ENCODE measurements at regions not wholly inside any gene's neighbourhood (a gene's known extent, or its start where the extent isn't known, plus 50 kb on each side); places are given as distances from the start of the nearest gene placed in this dataset.

DNA sequence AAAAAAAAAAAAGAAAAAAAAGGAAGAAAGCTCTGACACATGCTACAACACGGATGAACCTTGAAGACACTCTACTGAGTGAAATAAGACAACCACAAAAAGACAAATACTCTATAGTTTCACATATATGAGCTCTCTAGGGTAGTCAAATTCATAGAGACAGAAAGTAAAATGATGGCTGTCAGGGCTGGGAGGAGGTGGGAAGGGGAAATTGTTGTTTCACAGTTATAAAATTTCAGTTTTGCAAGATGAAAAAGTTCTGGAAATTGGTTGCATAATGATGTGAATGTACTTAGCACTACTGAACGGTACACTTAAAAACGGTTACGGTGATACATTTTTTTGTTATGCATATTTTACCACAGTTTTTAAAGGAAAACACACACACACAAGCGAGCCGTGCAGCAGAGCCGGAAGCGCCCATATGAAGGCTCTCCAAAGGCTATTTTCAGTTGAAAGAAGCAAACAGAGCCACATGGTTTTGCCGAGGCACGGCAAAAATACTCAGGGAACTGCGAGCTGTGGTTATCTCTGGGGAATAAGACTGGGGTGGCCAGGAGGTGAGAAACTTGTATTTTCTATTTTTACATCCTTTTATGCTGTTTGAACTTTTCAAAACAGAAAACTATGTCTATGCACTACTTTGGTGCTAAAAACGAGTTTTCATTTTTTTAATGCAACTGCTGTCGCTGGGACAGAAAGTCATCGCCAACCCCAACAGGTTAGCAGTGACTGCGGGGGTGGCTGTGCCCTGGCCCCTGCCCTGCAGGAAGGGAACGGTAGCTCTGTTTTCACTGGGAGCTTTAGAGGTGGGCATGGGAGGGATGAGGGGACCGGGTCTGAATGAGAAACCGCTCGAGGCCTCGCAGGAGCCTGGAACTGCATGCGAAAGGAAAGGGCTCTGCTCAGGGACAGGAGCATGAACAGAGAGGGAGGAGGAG lies 132.9 kb downstream of the OAT start:
- no peak for DNase-seq

DNA sequence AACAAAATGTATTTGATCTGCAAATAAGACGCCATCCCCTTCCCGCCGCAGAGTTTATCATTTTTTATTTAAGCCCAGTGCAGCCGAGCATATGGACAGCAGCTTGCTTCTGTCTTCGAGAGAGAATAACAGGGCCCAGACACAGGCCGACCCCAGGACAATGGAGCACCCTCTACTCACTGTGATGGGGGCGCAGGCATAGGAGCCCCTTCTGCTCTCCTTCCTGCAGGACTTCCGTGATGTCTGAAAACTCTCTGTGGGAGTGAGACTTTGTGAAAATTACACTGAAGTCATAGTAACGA lies 134.8 kb downstream of the OAT start:
- no peak for DNase-seq

DNA sequence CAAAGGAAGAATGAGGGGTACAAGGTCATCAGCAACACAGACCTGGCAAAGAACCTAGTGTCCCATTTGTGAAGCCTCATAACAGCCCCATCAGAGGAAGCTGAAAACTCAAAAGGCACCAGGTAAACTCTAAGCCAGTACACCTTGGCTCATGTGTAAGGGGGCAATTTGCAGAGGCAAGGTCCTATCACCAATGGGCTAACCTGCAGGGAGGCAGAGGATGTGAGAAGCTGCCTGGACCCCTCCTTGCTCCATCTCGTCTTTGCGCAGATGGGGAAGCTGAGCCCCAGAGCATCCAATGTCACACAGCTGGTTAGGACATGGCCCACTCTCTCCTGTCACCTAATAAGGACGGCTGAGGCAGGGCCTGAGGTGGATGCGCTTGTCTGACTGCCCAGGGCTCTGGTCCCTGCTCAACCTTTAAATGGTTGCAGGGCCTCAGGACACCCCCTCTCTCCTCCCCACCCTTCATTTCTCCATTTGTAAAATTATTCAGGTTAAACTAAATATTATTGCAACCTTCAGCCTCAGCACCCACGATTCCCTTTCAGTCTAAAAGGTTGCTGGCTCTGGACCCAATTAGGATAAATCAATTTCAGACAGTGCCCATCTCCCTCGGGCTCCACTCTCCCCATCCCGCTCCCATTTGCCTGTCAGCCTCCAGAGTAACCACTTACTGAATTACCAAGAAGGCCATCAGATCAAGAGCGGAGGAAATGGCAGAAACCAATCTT lies 135.3 kb downstream of the OAT start:
- no peak for DNase-seq

DNA sequence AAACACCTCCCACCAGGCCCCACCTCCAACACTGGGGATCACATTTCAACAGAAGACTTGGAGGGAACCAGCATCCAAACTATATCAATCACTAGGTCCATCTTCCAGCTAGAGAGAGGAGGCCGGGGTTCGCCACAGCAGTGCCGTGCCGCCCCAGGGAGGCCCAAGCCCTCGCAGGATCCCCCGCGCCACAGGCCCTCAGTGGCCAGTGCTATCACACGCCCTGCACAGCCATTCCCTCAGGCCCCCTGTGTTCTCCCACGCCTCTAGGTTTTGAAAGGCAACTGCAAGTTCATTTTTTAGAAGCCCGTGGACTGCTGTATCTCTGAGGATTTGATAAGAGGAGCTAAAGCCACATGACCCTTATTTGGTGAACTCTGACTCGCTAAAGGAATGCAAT lies 136.4 kb downstream of the OAT start:
- no peak for DNase-seq

- DNase-seq, result no peak
These were observed 137.1 kb downstream of the OAT start for GRCh38 chr10:124281666-124282065.

- DNase-seq, result no peak
These were observed 137.8 kb downstream of the OAT start for GRCh38 chr10:124280916-124281315.

- no peak for DNase-seq
These were observed 138.8 kb downstream of the OAT start for GRCh38 chr10:124279882-124280281.

GRCh38 chr10:124279298-124279697 lies 139.4 kb downstream of the OAT start:
- DNase-seq, result no peak

GRCh38 chr10:124278356-124278755 lies 140.4 kb downstream of the OAT start:
- no peak for DNase-seq

GRCh38 chr10:124273141-124273540 lies 145.6 kb downstream of the OAT start:
- no peak for DNase-seq

GRCh38 chr10:124271676-124272075 lies 147.0 kb downstream of the OAT start:
- no peak for DNase-seq

DNA sequence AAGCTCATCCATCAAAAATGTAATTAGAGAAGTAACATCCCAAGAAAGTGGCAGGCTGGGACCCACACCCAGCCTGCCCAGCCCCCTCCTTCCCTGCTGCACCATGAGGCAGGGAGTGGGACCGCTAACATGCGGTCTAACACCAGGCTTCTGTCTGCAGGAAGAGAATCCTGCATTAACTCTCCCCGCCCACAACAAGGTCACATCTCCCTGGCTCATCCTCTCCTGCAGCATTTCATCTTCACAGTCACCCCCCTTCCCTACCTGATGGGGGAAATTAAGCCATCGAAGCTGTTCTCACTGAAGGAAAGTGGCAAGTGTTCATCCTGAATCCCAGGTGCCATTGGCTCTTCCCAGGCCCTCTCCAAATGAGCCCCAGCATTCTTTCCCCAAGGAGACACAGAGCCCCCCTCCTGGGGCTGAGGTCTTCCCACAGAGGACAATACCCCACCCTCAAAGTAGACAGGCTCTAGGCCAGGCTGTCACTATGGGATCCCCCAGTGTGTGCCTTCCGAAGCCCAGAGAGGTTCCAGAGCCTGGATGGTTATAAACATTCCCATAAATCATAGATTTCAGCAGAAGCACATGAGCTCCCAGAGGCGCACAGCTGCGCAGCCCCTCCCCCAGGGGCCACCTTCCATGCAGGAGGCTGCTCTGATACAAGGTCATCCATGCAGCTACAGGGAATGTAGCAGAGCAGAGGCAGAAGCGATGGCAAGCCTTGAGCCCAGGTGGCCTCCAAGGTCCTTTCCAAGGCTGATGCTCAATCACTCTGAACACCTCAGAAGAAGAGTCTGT lies 148.0 kb downstream of the OAT start:
- no peak for DNase-seq

- no peak for DNase-seq
These were observed 149.7 kb downstream of the OAT start for GRCh38 chr10:124268976-124269375.

DNA sequence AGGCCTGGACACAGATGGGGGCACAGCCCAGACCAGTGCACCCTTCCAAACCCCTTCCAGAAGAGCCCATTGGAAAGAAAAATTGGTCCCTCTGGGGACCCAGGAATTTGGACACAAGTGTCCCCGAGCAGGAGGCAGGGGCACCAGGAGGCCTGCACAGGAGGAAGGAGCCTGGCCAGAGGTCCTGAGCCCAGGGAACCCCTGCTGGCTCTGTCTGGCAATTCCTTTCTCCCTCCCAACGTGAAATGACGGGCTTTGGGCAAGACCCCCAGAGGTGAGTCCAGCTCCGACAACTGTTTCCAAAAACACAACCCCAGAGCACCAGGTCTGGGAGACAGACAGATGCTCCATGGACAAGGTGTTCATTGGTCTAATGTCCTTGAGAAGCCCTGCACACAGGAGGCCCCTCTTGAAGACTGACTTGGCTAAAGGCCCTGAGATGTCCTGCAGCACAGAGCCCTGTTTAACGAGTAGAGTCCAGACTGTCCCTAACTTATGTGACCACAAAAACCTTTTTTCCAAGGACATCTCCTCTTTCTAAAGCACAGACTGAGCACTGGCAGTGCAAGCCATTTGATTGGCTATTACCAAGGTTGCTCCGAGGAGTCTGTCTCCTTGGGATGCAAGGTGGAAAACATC lies 150.7 kb downstream of the OAT start:
- DNase-seq, result no peak

- DNase-seq, result no peak
These were observed 151.4 kb downstream of the OAT start for GRCh38 chr10:124267231-124267885.

DNA sequence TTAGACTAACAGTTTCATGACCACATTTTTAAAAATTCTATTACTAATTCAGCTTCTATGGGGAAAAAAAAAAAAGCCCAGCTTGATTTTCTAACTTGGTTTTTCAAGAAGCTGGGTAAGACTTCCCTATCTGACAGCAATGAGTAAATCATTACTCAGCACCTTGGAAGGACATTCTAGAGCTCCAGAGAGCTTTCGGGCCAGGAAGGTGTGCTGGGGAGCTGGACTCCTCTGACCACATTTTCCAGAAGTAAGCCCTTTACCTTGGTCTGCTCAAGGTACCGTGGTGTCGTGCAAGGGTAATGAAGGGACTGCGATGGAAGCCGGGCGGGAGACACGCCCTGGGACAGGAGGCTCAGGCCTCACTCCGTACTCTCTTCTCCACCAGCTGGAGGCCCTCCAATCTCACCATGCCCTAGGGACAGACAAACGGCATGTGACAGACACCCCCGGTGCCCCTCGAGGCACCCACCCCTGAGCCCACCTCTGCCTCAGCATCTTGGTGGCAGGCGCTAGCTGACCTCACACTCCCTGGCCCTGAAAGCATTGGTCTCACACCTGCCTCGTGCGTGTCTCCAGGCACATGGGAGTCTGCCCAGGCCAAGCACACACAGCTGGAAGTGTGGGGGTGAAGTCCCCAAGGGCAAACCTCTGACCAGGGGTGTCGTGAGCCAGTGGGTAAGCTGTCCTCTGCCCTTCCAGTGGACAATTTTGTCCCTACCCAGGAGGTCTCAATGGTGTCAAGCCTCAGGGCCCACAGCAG lies 152.1 kb downstream of the OAT start:
- DNase-seq, result no peak

GRCh38 chr10:124265776-124266467 lies 152.8 kb downstream of the OAT start:
- no peak for DNase-seq

- no peak for DNase-seq
These were observed 153.4 kb downstream of the OAT start for GRCh38 chr10:124265391-124265745.

- DNase-seq, result no peak
These were observed 153.9 kb downstream of the OAT start for GRCh38 chr10:124264711-124265390.

DNA sequence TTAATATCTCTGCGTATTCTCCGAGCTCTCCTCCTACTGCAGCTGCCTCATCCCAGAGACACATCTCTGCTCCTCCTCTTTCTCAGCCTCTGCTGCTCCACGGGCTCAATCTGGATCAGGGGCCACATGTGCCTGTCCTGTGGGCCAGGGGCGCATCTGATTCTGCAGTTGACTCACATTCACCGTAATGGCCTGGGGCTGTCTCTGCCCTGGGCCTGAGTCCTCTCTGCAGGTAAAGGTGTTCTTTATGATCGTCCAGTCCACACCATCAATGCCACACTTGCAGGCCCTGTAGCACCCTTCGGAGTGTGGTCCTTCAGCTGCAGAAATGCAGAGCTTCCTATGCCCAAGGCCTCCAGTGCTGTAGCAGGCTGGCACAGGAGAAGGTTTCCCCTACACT lies 154.5 kb downstream of the OAT start:
- no peak for DNase-seq

- DNase-seq, result no peak
These were observed 155.0 kb downstream of the OAT start for GRCh38 chr10:124263726-124264125.
